ENCODE measurements at regions not wholly inside any gene's neighbourhood (a gene's known extent, or its start where the extent isn't known, plus 50 kb on each side); places are given as distances from the start of the nearest gene placed in this dataset.
"Not testable (repeated sequence)": the region's sequence is repeated elsewhere in the genome, so short reads cannot be mapped to it uniquely, and the experiment has no call there.

GRCh38 chr1:192517716-192518355 is 57.7 kb upstream of the RGS1 start:
- TF ChIP-seq YY1 (IDR thresholded peaks at IDR 0.05; ENCODE audit: insufficient read depth, insufficient read length); ZNF274 (IDR thresholded peaks at IDR 0.05; ENCODE audit: low read depth, low read length): not testable (repeated sequence)

Measured in NT2/D1 (cell line).